ENCODE measurements at regions not wholly inside any gene's neighbourhood (a gene's known extent, or its start where the extent isn't known, plus 50 kb on each side); places are given as distances from the start of the nearest gene placed in this dataset.

DNA sequence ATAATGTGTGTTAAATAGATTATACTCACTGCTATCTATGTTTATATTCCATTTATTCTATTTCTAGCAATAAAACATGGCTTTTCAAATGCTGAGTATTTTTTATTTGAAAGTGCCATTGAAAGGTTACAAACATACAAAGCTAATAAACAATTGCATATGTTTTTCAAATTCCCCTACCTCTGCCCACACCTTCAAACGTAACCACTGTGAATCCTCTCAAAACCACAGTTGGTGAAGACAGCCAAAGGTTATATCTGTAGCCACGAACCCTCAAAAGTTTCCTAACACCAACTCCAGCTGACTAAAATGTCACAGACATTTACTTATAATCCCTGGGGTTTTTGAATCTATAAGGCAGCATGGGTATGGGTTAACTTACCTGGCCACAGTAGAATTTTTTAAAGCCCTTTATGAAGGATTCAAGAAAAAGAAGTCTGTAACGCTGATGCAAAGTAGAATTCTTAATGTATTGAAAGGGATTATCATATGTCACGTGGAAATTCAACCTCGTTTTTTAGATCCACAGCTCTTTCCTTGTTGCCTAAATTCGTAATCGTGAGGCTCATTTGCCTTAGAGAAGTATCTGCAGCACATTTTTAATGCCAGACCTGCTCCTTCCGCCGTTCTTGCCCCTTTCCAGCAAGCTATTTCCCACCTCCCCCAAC is 122.5 kb upstream of the ZC3H12C start:
- DNase-seq (ENCODE audit: low spot score), result no peak

- DNase-seq (ENCODE audit: low spot score), result no peak
Observed at GRCh38 chr11:109971184-109971523, 122.0 kb upstream of the ZC3H12C start.

DNA sequence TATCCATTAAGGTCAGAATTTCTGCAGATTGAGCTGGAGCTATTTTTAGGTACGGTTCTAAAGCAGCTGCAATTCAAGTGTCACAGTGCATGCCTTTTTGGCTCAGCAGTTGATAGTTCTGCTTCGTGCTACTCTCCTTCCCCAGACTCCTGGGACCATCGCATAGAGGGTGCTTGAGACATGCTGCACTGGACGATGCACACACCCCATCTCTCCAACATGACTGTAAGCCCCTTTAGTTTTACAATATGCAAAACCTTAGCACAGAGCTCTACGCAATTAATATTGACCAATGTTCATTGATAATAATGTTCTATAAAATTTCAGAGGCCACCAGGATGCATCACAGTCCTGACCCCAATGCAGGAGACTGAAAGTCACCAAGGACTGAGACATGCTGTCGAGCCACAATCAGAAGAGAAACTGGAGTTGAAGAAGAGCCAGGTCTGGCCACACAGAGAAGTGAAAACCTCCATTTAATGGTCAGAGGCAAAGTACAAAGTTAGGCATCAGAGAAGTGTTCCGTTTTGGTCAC is 120.9 kb upstream of the ZC3H12C start:
- no peak for DNase-seq (ENCODE audit: low spot score)

DNA sequence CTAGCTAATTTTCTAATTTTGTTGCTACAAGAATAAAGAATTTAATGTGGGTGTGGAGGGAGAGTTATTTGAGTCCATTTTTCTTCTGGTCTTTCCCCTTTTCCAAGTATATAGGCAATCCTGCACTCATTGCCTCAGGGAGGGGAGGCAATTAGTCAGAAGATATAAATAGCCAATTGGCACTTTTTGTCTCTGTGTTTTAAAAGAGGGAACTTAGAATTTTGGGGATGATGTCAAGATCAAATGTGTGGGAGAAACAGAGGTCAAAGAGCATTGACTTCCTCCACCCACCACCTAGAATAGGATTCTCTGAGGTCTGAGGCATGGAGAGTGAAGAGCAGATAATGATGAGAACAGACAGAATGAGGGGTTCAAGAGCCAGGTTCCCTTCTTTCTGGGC is 120.3 kb upstream of the ZC3H12C start:
- DNase-seq (ENCODE audit: low spot score), result no peak

- DNase-seq (ENCODE audit: low spot score), result no peak
Observed at GRCh38 chr11:109973486-109973885, 119.7 kb upstream of the ZC3H12C start.

DNA sequence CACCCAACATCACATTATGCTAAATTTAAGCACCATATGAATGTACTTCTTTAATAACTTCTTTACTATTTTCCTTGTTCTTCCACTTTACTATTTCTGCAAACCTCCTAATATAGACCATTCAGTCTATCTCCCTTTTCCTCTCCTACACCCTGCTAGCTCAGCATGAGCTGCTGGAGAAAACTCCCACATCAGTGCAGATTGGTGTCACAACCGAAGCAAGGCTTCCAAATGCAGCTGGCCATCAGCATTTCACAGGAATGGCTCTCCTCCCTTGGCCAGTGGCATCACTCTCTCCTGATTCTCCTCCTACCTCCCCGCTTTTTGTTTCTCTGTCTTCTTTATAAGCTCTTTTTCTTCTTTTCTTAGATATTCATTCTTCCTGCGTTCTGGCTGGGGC is 118.7 kb upstream of the ZC3H12C start:
- DNase-seq (ENCODE audit: low spot score), result no peak

GRCh38 chr11:109978895-109979294 is 114.3 kb upstream of the ZC3H12C start:
- DNase-seq (ENCODE audit: low spot score), result no peak

DNA sequence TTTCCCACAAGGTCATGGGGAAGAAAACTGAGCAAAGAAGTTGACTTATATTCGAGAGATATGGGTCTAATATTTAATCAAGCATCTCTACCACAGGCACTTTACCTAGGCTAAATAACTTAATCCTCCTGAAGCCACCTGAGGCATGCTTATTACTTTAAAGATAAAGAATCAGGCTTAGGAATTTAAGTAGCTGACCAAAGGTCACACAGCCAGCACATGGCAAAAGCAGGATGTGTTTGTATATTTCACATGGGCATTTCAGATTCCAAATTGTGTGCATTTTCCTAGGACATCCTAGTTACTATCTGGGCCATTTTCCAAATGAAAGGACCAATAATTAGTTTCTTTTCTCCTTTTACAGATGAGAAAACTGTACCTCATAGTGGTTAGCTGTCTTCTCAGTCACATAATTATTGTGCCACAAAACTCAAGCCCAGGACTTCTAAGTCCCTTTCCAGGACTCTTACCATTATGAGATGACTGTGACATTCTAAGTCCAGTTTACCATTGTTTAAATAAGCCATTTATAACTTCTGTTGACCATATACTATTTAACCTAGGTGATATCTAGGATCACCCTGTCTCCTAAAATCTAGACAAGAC is 112.1 kb upstream of the ZC3H12C start:
- DNase-seq (ENCODE audit: low spot score), result no peak

- no peak for DNase-seq (ENCODE audit: low spot score)
Observed at GRCh38 chr11:109983358-109983757, 109.8 kb upstream of the ZC3H12C start.

DNA sequence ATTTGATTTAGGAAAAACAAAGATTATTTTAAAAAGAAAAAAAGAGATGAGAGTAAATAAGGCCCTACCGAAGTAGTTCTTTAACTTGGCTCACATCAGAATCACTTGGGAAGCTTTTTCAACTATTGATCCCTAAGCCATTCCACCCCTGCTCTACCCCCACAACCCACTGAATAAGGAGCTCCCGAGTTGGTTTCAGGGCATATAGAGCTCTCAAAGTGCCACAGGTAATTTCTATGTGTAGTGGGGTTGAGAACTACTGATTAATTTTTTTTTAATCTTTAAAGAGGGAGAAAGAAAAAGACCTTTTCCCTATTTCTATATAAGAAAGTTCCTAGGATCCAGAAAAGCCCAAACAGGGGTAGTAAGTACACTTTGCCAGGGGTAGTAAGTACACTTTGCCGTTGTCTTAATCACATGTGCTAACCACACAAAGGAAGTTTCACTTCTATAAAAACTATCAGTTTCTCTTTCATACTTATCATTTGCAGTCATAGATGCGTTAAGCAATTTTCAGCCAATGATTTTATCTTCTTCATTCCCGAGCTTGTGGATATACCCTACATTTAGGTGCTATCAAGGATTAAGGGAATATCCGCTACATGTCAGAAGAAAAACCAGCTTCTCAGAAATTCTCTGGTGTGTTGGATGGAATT is 108.4 kb upstream of the ZC3H12C start:
- DNase-seq (ENCODE audit: low spot score), result no peak

DNA sequence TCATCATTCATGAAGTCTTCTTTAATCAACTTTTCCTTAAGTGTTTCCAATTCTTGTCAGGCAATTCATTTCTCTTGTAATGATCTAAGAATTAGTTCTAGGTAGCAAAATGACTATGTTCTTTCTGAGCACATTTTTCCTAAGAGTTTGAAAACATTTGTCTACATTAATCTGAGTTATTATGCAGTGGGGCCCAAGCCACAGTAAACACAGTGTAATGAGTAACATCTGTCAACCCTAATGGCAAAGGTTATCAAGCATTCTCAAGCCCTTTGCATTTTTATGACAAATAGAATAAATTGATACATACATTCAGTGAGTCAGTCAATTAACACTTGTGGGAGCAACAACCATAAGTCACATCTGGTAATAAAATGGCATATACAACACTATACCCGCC is 106.7 kb upstream of the ZC3H12C start:
- DNase-seq (ENCODE audit: low spot score), result no peak

- no peak for DNase-seq (ENCODE audit: low spot score)
Observed at GRCh38 chr11:109991835-109992234, 101.4 kb upstream of the ZC3H12C start.

GRCh38 chr11:109993786-109994185 is 99.4 kb upstream of the ZC3H12C start:
- no peak for DNase-seq (ENCODE audit: low spot score)

- DNase-seq (ENCODE audit: low spot score), result no peak
Observed at GRCh38 chr11:109994907-109995306, 98.3 kb upstream of the ZC3H12C start.

DNA sequence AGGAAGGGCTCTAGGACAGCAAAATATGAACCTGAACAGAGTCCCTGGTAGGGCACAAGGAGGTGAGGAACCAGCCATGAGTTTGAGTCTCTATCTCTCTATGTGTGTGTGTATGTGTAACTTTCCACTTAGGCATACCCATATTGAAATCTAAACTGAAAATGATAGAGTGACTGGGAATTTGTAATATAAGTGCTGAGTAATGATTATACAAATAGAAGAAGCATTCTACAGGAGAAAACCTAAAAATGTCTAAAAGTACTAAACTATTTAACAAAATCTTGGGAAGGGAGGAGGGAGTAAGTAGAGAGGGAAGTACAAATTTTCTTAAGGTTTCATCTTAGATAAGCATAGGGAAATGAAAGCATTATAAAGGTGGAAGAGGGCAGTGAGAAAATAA is 97.1 kb upstream of the ZC3H12C start:
- DNase-seq (ENCODE audit: low spot score), result no peak

DNA sequence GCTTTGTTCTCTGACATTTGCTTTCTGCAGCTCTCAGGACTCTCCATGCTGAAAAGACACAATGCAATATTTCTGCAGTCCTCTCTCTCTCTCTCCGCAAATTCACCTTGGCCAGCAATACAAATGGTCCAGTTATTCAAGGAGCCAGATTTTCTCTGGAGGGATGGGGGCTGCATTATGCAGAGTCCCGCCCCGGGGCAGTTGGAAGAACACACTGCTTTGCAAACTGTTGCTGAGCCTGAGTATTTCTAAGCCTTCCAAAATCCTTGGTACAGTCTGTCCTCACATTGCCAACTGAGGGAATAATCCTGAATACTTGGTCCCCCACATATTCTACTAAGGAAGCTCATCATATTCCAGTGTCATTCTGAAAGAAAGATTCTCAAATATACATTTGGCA is 94.3 kb upstream of the ZC3H12C start:
- no peak for DNase-seq (ENCODE audit: low spot score)

- no peak for DNase-seq (ENCODE audit: low spot score)
Observed at GRCh38 chr11:110000031-110000502, 93.1 kb upstream of the ZC3H12C start.

- DNase-seq (ENCODE audit: low spot score), result no peak
Observed at GRCh38 chr11:110000850-110001249, 92.3 kb upstream of the ZC3H12C start.

GRCh38 chr11:110003426-110003825 is 89.8 kb upstream of the ZC3H12C start:
- no peak for DNase-seq (ENCODE audit: low spot score)

DNA sequence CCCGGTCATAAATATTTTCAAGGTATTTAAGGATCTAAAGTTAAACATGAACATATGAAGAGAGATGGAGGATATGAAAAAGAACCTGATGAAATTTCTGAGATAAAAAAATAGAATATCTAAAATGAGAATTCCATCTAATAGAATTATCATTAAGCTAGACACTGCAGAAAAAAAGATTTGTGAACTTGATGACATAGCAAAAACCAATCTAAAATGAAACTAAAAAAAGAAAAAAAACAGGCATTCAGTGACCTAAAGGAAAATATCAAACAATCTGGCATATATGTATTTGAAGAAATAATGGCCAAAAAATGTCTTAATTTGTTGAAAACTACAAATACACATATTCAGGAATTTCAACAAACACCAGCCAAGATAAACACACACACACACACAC is 81.6 kb upstream of the ZC3H12C start:
- no peak for DNase-seq (ENCODE audit: low spot score)

GRCh38 chr11:110015695-110016094 is 77.5 kb upstream of the ZC3H12C start:
- no peak for DNase-seq (ENCODE audit: low spot score)

DNA sequence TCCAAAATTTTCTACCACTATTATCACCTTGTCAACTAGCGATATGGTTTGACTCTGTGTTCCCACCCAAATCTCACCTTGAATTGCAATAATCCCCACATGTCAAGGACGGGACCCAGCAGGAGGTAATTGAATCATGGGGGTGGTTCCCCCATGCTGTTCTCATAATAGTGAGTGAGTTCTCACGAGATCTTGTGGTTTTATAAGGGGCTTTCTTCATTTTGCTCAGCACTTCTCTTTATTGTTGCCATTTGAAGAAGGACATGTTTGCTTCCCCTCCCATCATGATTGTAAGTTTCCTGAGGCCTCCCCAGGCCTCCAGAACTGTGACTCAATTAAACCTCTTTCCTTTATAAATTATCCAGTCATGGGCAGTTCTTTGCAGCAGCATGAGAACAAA is 73.5 kb upstream of the ZC3H12C start:
- DNase-seq (ENCODE audit: low spot score), result no peak

GRCh38 chr11:110022548-110022947 is 70.6 kb upstream of the ZC3H12C start:
- no peak for DNase-seq (ENCODE audit: low spot score)

Measured in HT-29 (cell line).